GM12878 (cell line): ENCODE measurements at regions not wholly inside any gene's neighbourhood (a gene's known extent, or its start where the extent isn't known, plus 50 kb on each side); places are given as distances from the start of the nearest gene placed in this dataset.

Experiments
- POLR2A ChIP-seq: IDR thresholded peaks from 2 replicates; pipeline ENCODE4 v1.6.1; 2011; ENCODE audit warnings: low read depth, mild to moderate bottlenecking, low read length
- RFX5 ChIP-seq: IDR thresholded peaks from 2 replicates; pipeline ENCODE4 v1.6.1; 2011; ENCODE audit warnings: low read depth, low read length, improper control_type of control experiment

GRCh38 chr1:95542936-95543335 is 308.9 kb downstream of the RWDD3 start:
- TF ChIP-seq POLR2A (no peak), RFX5 (no peak)
